PC-3 (cell line): ENCODE measurements at regions not wholly inside any gene's neighbourhood (a gene's known extent, or its start where the extent isn't known, plus 50 kb on each side); places are given as distances from the start of the nearest gene placed in this dataset.
"Not testable (repeated sequence)": the region's sequence is repeated elsewhere in the genome, so short reads cannot be mapped to it uniquely, and the experiment has no call there.

Experiments
- ATAC-seq: fragments of 200-7000 bp; cut with Tn5 transposase; 2 replicates; pipeline ENCODE4 v1.9.1; 2020; ENCODE audit warnings: mild to moderate bottlenecking, moderate library complexity
- BruUV-seq: library from RNA; stranded (reverse); fragments of 400-500 nt; replicated peaks from 2 replicates; lab custom pipeline; 2021; lab: Mats Ljungman, UMichigan
- CTCF ChIA-PET: fragments of 300-600 bp; sonication (Branson Sonifier 250); formaldehyde crosslinking; loops from one replicate; lab custom pipeline; 2022; ENCODE audit warnings: antibody characterized with exemption; lab: Charles Lee
- POLR2A ChIA-PET: fragments of 300-600 bp; sonication (Branson Sonifier 250); formaldehyde crosslinking; loops from one replicate; lab custom pipeline; 2022; ENCODE audit warnings: antibody characterized with exemption; ENCODE audit not compliant: unreplicated experiment; lab: Charles Lee
- DNase-seq: peaks from one replicate; pipeline ENCODE4 v3.0.0-alpha.2; 2015
- H2AFZ ChIP-seq: fragments of 300-600 bp; sonication (generic); 2 replicates; pipeline ENCODE4 v1.6.0; 2016; ENCODE audit warnings: antibody characterized with exemption, low read length
- H3F3A ChIP-seq: fragments of 300-600 bp; sonication (generic); one replicate; pipeline ENCODE4 v1.6.0; 2017; ENCODE audit warnings: antibody characterized with exemption, low read length, control low read depth, mild to moderate bottlenecking; ENCODE audit not compliant: unreplicated experiment
- H3K27ac ChIP-seq: fragments of 300-600 bp; sonication (generic); 2 replicates; pipeline ENCODE4 v1.5.1; 2016; ENCODE audit warnings: mild to moderate bottlenecking, low read length
- H3K27me3 ChIP-seq: fragments of 300-600 bp; sonication (generic); 2 replicates; pipeline ENCODE4 v1.6.1; 2016; ENCODE audit warnings: low read length, mixed read lengths
- H3K36me3 ChIP-seq: fragments of 300-600 bp; sonication (generic); 2 replicates; pipeline ENCODE4 v1.6.1; 2016; ENCODE audit warnings: low read depth, mixed run types, low read length, mixed read lengths
- H3K4me1 ChIP-seq: fragments of 300-600 bp; sonication (generic); 2 replicates; pipeline ENCODE4 v1.5.1; 2016; ENCODE audit warnings: low read length; ENCODE audit not compliant: insufficient read depth
- H3K4me2 ChIP-seq: fragments of 300-600 bp; sonication (generic); 2 replicates; pipeline ENCODE4 v1.6.0; 2016; ENCODE audit warnings: low read length
- H3K4me3 ChIP-seq: fragments of 300-600 bp; sonication (generic); 2 replicates; pipeline ENCODE4 v1.5.1; 2016; ENCODE audit warnings: mild to moderate bottlenecking, low read length, mixed read lengths
- H3K79me2 ChIP-seq: fragments of 300-600 bp; sonication (generic); 2 replicates; pipeline ENCODE4 v1.6.1; 2017; ENCODE audit warnings: low read length, mixed read lengths
- H3K9ac ChIP-seq: fragments of 300-600 bp; sonication (generic); 2 replicates; pipeline ENCODE4 v1.6.0; 2016; ENCODE audit warnings: mild to moderate bottlenecking, low read length
- H3K9me2 ChIP-seq: fragments of 300-600 bp; sonication (generic); replicated peaks from 2 replicates; pipeline ENCODE4 v1.6.1; 2016; ENCODE audit warnings: mixed run types, low read length, mixed read lengths
- H3K9me3 ChIP-seq: fragments of 300-600 bp; sonication (generic); 2 replicates; pipeline ENCODE4 v1.6.1; 2016; ENCODE audit warnings: low read length, mixed read lengths
- H4K20me1 ChIP-seq: fragments of 300-600 bp; sonication (generic); 2 replicates; pipeline ENCODE4 v1.6.1; 2016; ENCODE audit warnings: low read length, mixed read lengths
- CTCF ChIP-seq: fragments of 300-600 bp; sonication (generic); conservative IDR thresholded peaks from 2 replicates; pipeline ENCODE4 v1.5.1; 2017; ENCODE audit warnings: antibody characterized with exemption, low read depth, mild to moderate bottlenecking, low read length
- EZH2 ChIP-seq: fragments of 300-600 bp; sonication (generic); IDR thresholded peaks from one replicate; pipeline ENCODE4 v1.6.1; 2017; ENCODE audit warnings: antibody characterized with exemption, mild to moderate bottlenecking, low read length; ENCODE audit not compliant: unreplicated experiment
- EZH2phosphoT487 ChIP-seq: fragments of 300-600 bp; sonication (generic); IDR thresholded peaks from 2 replicates; pipeline ENCODE4 v1.6.1; 2018; ENCODE audit warnings: mild to moderate bottlenecking, antibody characterized with exemption, low read length, borderline replicate concordance
- intact Hi-C: fragments of 100-400 bp; cut with micrococcal nuclease; formaldehyde crosslinking; loops from 2 replicates; pipeline ENCODE4 v1.9.0; 2023

GRCh38 chr9:89952401-89952800 is 347.6 kb downstream of the GADD45G start:
- no TSS peak for BruUV-seq
- ChIA-PET POLR2A (no interaction called here), CTCF (no interaction called here)

GRCh38 chr9:89953263-89953662 is 348.5 kb downstream of the GADD45G start:
- POLR2A ChIA-PET, ATAC-seq, H3K9ac ChIP-seq, H3K4me1 ChIP-seq, H3F3A ChIP-seq, H3K79me2 ChIP-seq, H3K9me2 ChIP-seq, H3K27ac ChIP-seq, H3K4me2 ChIP-seq, H3K36me3 ChIP-seq, H4K20me1 ChIP-seq, H3K4me3 ChIP-seq, DNase-seq, H2AFZ ChIP-seq, H3K27me3 ChIP-seq, H3K9me3 ChIP-seq, CTCF ChIA-PET, BruUV-seq, intact Hi-C loops: not testable (repeated sequence)

More at GRCh38 chr9:89952401-89952800, 347.6 kb downstream of the GADD45G start:
- TF ChIP-seq EZH2 = no peak
- no peak for TF ChIP-seq CTCF
- no peak for TF ChIP-seq EZH2phosphoT487
- no peaks in the 10 kb centered on the region for H4K20me1 ChIP-seq
- no peaks in the 10 kb centered on the region for H3K36me3 ChIP-seq
- no peaks in the 10 kb centered on the region for H3K79me2 ChIP-seq
- no peaks in the 10 kb centered on the region for H3F3A ChIP-seq
- intact Hi-C loops = no loop called here
- ATAC-seq = no peak
- DNase-seq = no peak
- no peak overlapping the region for H3K27ac ChIP-seq
- H3K4me1 ChIP-seq = no peaks in the 10 kb centered on the region
- no peak overlapping the region for H3K9ac ChIP-seq
- H3K9me2 ChIP-seq = no peaks in the 10 kb centered on the region
- no peak overlapping the region for H3K4me3 ChIP-seq
- H3K9me3 ChIP-seq = no peaks in the 10 kb centered on the region
- H3K27me3 ChIP-seq = no peaks in the 10 kb centered on the region
- H3K4me2 ChIP-seq = no peak overlapping the region
- no peak overlapping the region for H2AFZ ChIP-seq

GRCh38 chr9:89953824-89954615 is 349.2 kb downstream of the GADD45G start:
- no peak for DNase-seq

More at GRCh38 chr9:89953824-89954615, 349.2 kb downstream of the GADD45G start:
- H3K9me2 ChIP-seq = no peaks in the 10 kb centered on the region
- no peaks in the 10 kb centered on the region for H3K36me3 ChIP-seq
- no peaks in the 10 kb centered on the region for H3K9me3 ChIP-seq
- BruUV-seq = no TSS peak
- H3K4me3 ChIP-seq = no peak overlapping the region
- no peaks in the 10 kb centered on the region for H3K27me3 ChIP-seq
- ChIA-PET CTCF (no interaction called here), POLR2A (no interaction called here)
- no peak overlapping the region for H3K4me2 ChIP-seq
- H3K27ac ChIP-seq = no peak overlapping the region
- H3K4me1 ChIP-seq = no peaks in the 10 kb centered on the region
- ATAC-seq = no peak
- no peaks in the 10 kb centered on the region for H4K20me1 ChIP-seq
- H3F3A ChIP-seq = no peaks in the 10 kb centered on the region
- H3K9ac ChIP-seq = no peak overlapping the region
- intact Hi-C loops = no loop called here
- no peaks in the 10 kb centered on the region for H3K79me2 ChIP-seq
- no peak overlapping the region for H2AFZ ChIP-seq
- TF ChIP-seq EZH2 = no peak
- no peak for TF ChIP-seq EZH2phosphoT487
- TF ChIP-seq CTCF = no peak
